Brain pericyte (primary cell): ENCODE measurements at regions not wholly inside any gene's neighbourhood (a gene's known extent, or its start where the extent isn't known, plus 50 kb on each side); places are given as distances from the start of the nearest gene placed in this dataset.

Source experiments
- DNase-seq: peaks from one replicate; pipeline ENCODE4 v3.0.0-alpha.2; 2012; ENCODE audit warnings: low read depth, low spot score

- no peak for DNase-seq
Observed at GRCh38 chr5:113794981-113795380, 281.5 kb downstream of the YTHDC2 start.

DNA sequence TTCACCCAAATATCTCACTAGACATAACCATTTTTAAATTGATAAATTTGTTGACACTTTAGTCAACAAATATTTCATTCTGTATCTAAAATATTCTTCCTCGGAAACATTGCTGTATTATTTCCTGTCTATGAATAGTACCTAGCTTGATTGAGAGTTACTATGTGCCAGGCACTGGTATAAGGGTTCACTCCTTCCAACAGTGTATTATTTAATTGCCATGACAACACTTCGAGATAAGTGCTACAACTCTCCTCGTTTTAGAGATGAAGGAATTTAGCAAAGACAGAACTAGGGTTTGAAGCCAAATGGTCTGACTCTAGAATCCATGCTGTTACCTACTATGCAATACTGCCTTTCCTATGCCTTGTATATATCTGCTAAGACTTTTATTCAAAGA, 287.2 kb downstream of the YTHDC2 start:
- DNase-seq, result no peak

GRCh38 chr5:113804264-113804663, 290.8 kb downstream of the YTHDC2 start:
- DNase-seq, result no peak

DNA sequence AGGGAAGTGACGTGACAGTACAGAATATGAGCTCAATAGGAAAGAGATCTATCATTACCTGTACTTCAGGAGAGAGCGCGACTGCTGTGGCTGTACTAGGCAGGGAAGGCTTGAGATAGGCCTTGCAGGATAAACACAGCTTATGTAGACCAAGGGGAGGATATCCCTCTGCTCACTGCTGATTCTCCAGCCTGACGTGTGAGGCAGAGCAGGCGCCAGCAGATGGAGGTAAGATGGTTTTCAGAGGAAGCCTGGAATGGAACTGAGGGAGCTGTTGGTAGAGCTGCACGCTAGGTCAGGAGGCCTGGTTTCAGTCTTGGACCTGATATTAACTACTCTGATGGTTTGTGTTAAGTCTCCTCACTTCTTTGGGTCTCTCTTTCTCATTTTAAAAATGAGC, 291.4 kb downstream of the YTHDC2 start:
- no peak for DNase-seq

DNA sequence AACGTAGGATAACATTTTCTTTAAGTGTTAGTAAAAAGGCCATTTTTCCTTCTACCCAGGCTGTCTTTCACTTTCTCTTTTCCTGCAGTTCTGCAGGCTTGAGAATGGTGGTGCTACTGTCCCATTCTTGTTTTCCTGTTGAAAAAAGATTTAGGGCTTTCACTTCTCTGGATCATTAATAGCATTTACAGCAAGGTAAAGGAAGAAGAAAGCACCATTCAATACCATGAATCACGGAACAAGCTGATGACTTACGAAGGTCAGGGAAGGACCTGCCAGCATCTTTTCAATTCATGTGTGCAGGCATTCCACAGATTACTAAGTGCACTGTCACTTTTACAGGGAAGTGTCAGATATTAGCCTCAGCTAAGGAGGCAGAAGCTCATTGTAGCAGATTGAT, 292.8 kb downstream of the YTHDC2 start:
- DNase-seq, result no peak

GRCh38 chr5:113806904-113807303, 293.4 kb downstream of the YTHDC2 start:
- no peak for DNase-seq

DNA sequence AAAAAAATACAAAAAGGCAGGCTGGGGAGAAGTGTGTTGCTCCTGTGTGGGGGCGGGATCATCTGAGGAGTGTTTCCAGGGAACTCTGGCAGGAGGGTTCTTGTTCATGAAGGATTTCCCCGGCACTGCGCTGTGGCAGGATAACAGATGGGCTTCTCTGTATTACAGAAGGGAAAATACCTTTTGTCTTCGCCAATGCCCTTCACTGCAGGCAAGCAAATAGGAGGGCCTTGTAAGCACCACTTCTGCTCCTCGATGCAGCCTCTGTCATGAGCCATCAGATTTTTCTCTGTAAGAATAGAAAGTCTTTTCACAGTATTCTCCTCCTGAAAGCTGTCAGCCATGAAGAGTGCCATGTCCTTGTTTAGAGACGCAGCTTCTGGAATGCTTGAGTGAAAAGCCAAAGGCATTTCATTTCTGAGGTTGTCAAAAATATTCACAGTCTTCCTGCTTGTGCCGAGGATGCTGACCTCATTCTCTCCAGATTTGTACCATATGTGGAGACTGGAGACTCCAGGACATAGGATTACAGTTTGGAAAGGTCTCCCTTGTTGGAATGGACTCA, 294.0 kb downstream of the YTHDC2 start:
- no peak for DNase-seq

- DNase-seq, result no peak
Observed at GRCh38 chr5:113808956-113809355, 295.5 kb downstream of the YTHDC2 start.

- DNase-seq, result no peak
Observed at GRCh38 chr5:113809626-113810025, 296.1 kb downstream of the YTHDC2 start.

- DNase-seq, result no peak
Observed at GRCh38 chr5:113813466-113813865, 300.0 kb downstream of the YTHDC2 start.

- no peak for DNase-seq
Observed at GRCh38 chr5:113817683-113818082, 304.2 kb downstream of the YTHDC2 start.

- no peak for DNase-seq
Observed at GRCh38 chr5:113823696-113824095, 310.2 kb downstream of the YTHDC2 start.

DNA sequence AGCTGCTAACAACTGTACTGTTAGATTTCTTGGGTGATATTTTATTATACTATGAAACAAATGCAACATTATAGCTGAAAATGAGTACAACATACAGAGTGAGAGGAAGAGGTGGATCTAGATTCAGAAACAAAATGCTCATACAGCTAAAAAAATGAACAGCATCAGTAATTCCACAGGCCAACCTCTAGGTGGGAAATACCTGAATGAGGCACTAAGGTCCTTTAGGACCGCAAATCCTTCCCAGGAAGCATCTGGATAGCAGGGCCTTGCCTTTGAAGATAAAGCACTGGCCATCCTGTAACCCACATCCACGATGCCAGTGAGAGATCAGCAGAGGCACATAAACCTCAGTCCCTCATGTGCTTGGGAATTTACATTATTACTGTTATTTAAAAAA, 310.8 kb downstream of the YTHDC2 start:
- no peak for DNase-seq

DNA sequence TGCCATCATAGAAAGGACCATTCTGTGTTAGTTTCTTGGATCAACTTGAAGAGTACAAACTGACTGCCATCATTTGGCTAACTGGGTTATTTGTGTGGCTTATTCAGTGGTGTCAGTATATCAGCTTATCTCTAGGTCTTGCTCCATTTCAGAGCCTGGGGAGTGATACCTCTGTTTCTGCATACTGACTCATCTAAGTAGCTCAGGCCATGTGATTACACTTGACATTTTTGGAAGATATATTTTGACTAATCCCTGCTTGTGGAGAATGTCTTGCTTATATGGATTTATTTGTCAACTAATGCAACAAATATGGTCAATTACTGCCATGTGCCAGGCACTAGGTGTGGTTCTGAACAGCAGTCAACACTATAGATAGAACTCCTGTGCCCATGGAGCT, 311.7 kb downstream of the YTHDC2 start:
- no peak for DNase-seq

- DNase-seq, result no peak
Observed at GRCh38 chr5:113846941-113847340, 333.4 kb downstream of the YTHDC2 start.

- DNase-seq, result no peak
Observed at GRCh38 chr5:113864437-113864836, 350.9 kb downstream of the YTHDC2 start.

GRCh38 chr5:113866763-113867162, 353.3 kb downstream of the YTHDC2 start:
- no peak for DNase-seq

- no peak for DNase-seq
Observed at GRCh38 chr5:113869611-113870010, 356.1 kb downstream of the YTHDC2 start.

GRCh38 chr5:113871972-113872371, 358.5 kb downstream of the YTHDC2 start:
- no peak for DNase-seq

DNA sequence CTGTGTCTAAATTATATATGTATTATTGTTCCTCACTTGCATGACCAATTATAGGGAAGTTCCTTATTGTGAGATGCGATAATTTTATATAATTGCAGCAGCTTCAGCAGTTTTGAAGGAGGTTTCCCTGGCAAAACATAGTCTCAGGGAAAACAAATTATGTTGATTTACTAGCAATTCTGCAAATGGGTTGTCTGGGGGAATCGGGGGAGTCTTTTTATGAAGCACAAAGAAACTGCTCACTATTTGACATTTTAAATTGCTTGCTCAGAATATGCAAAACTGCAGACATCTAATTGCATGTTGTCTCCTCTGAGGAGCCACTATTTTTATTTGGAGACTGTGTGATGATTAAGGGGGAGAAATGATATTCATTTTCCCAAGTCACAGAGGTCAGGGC, 361.6 kb downstream of the YTHDC2 start:
- DNase-seq, result no peak

GRCh38 chr5:113891491-113891890, 378.0 kb downstream of the YTHDC2 start:
- no peak for DNase-seq

DNA sequence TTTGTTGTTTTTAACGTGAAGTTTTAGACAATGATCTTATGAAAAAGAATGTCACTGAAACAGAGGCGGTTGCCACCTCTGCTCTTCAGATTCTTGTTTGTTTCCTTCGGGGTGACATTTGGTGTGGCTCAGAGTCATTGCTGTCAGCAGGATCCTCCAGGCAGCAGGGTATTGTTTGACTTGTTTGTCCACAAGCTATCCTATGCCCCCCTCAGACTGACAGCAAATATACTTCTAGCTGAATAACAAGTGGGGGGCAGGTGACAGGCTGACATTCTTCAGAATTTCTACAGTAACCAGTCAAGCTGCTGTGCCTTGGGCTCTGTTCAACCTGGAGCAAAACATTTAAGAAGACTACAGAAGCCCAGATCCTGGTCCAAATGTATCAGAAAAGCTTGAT, 383.3 kb downstream of the YTHDC2 start:
- no peak for DNase-seq

GRCh38 chr5:113897748-113898147, 384.3 kb downstream of the YTHDC2 start:
- DNase-seq, result no peak

GRCh38 chr5:113900141-113900540, 386.6 kb downstream of the YTHDC2 start:
- DNase-seq, result no peak
